SKM-1 (cell line): ENCODE measurements at regions not wholly inside any gene's neighbourhood (a gene's known extent, or its start where the extent isn't known, plus 50 kb on each side); places are given as distances from the start of the nearest gene placed in this dataset.

ENCODE experiments used
- DNase-seq: peaks from one replicate; lab custom pipeline; 2025; ENCODE audit not compliant: unreplicated experiment; lab: John Stamatoyannopoulos, UW

- DNase-seq, result no peak
Measured at GRCh38 chr7:155213955-155214740, 83.5 kb upstream of the INSIG1 start.

- no peak for DNase-seq
Measured at GRCh38 chr7:155215576-155216325, 81.9 kb upstream of the INSIG1 start.

- DNase-seq, result no peak
Measured at GRCh38 chr7:155216475-155217272, 81.0 kb upstream of the INSIG1 start.

GRCh38 chr7:155217634-155218033, 80.0 kb upstream of the INSIG1 start:
- DNase-seq, result no peak

- no peak for DNase-seq
Measured at GRCh38 chr7:155218276-155219153, 79.2 kb upstream of the INSIG1 start.

GRCh38 chr7:155219154-155219531, 78.5 kb upstream of the INSIG1 start:
- DNase-seq, result no peak

- DNase-seq, result no peak
Measured at GRCh38 chr7:155219947-155220769, 77.5 kb upstream of the INSIG1 start.

GRCh38 chr7:155220903-155221302, 76.8 kb upstream of the INSIG1 start:
- DNase-seq, result no peak

GRCh38 chr7:155221547-155221946, 76.1 kb upstream of the INSIG1 start:
- DNase-seq, result no peak

- DNase-seq, result no peak
Measured at GRCh38 chr7:155222061-155222460, 75.6 kb upstream of the INSIG1 start.

- no peak for DNase-seq
Measured at GRCh38 chr7:155222573-155222972, 75.1 kb upstream of the INSIG1 start.

- no peak for DNase-seq
Measured at GRCh38 chr7:155223021-155223420, 74.7 kb upstream of the INSIG1 start.

- no peak for DNase-seq
Measured at GRCh38 chr7:155223503-155223902, 74.2 kb upstream of the INSIG1 start.

GRCh38 chr7:155224116-155224811, 73.4 kb upstream of the INSIG1 start:
- no peak for DNase-seq

GRCh38 chr7:155225095-155225494, 72.6 kb upstream of the INSIG1 start:
- no peak for DNase-seq

GRCh38 chr7:155225516-155225915, 72.2 kb upstream of the INSIG1 start:
- no peak for DNase-seq

- DNase-seq, result no peak
Measured at GRCh38 chr7:155226261-155227003, 71.2 kb upstream of the INSIG1 start.

- no peak for DNase-seq
Measured at GRCh38 chr7:155227004-155227787, 70.5 kb upstream of the INSIG1 start.
